PFSK-1 (cell line): ENCODE measurements at regions not wholly inside any gene's neighbourhood (a gene's known extent, or its start where the extent isn't known, plus 50 kb on each side); places are given as distances from the start of the nearest gene placed in this dataset.

Source experiments
- FOXP2 ChIP-seq: optimal IDR thresholded peaks from 2 replicates; pipeline ENCODE3; 2011; ENCODE audit warnings: borderline replicate concordance, control low read depth, inconsistent platforms; ENCODE audit not compliant: insufficient read depth; ENCODE audit errors: extremely low read length, extremely low read depth
- POLR2AphosphoS5 ChIP-seq: IDR thresholded peaks from 2 replicates; pipeline ENCODE4 v1.6.1; 2012; ENCODE audit warnings: low read depth, mild to moderate bottlenecking, control low read depth, low read length, moderate library complexity
- REST ChIP-seq, 2 experiments: IDR thresholded peaks; 2 replicates each; pipeline versions ENCODE4 v1.6.1 to v1.8.0; 2011 to 2012; ENCODE audit warnings: low read depth in 2 of 2, low read length in 2 of 2, control low read depth in 1 of 2, inconsistent platforms in 1 of 2, mild to moderate bottlenecking in 1 of 2, moderate library complexity in 1 of 2; ENCODE audit not compliant: insufficient read depth in 1 of 2
- SIN3A ChIP-seq: IDR thresholded peaks from 2 replicates; pipeline ENCODE4 v1.6.1; 2012; ENCODE audit warnings: mild to moderate bottlenecking, low read length, moderate library complexity, borderline replicate concordance; ENCODE audit not compliant: insufficient read depth
- TAF1 ChIP-seq: IDR thresholded peaks from 2 replicates; pipeline ENCODE4 v1.6.1; 2012; ENCODE audit warnings: low read length, control low read depth, borderline replicate concordance; ENCODE audit not compliant: insufficient read depth

GRCh38 chr14:41993687-41994086 lies 387.0 kb downstream of the LRFN5 start:
- TF ChIP-seq TAF1 (no peak), SIN3A (no peak), REST (IDR thresholded peaks at IDR 0.05; ENCODE audit: insufficient read depth in 1 of 2, low read depth in 2 of 2, low read length in 2 of 2) (no peak), FOXP2 (no peak), POLR2AphosphoS5 (no peak)

GRCh38 chr14:41986700-41987099 lies 380.0 kb downstream of the LRFN5 start:
- TF ChIP-seq TAF1: no peak
- TF ChIP-seq FOXP2: no peak
- TF ChIP-seq SIN3A: no peak
- no peak for TF ChIP-seq REST (IDR thresholded peaks at IDR 0.05; ENCODE audit: insufficient read depth in 1 of 2, low read depth in 2 of 2, low read length in 2 of 2)
- no peak for TF ChIP-seq POLR2AphosphoS5

GRCh38 chr14:41986083-41986645 lies 379.5 kb downstream of the LRFN5 start:
- TF ChIP-seq TAF1 (no peak), REST (IDR thresholded peaks at IDR 0.05; ENCODE audit: insufficient read depth in 1 of 2, low read depth in 2 of 2, low read length in 2 of 2) (no peak), FOXP2 (no peak), SIN3A (no peak), POLR2AphosphoS5 (no peak)

- no peak for TF ChIP-seq TAF1
These were observed 366.5 kb downstream of the LRFN5 start for GRCh38 chr14:41973178-41973577.

GRCh38 chr14:41972531-41972930 lies 365.9 kb downstream of the LRFN5 start:
- TF ChIP-seq REST (IDR thresholded peaks at IDR 0.05; ENCODE audit: insufficient read depth in 1 of 2, low read depth in 2 of 2, low read length in 2 of 2) (no peak), TAF1 (no peak), FOXP2 (no peak), SIN3A (no peak), POLR2AphosphoS5 (no peak)

- TF ChIP-seq SIN3A: no peak
- no peak for TF ChIP-seq POLR2AphosphoS5
- no peak for TF ChIP-seq FOXP2
- TF ChIP-seq REST (IDR thresholded peaks at IDR 0.05; ENCODE audit: insufficient read depth in 1 of 2, low read depth in 2 of 2, low read length in 2 of 2): no peak
- no peak for TF ChIP-seq TAF1
These were observed 353.6 kb downstream of the LRFN5 start for GRCh38 chr14:41960281-41960680.
